ENCODE measurements at regions not wholly inside any gene's neighbourhood (a gene's known extent, or its start where the extent isn't known, plus 50 kb on each side); places are given as distances from the start of the nearest gene placed in this dataset.

DNA sequence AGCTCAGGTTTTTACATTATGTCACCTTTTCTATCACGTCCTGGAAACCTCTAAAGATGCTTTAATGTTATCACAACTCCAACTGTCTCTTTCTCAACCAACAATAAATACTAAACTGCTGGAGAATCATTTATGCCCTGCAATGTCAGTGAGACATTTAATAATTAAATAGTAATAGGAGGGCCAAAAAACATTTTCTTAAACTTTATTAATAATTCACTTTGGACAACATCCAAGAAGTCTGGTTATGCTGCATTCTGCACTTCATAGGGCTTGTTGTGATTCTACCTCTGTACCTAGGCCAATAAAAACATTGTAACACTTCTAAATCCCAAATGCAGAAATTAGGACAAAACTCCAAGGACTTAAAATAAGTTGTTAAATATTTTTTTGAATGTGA is 420.4 kb upstream of the LRRTM1 start:
- ATAC-seq (ENCODE audit: poor library complexity) (no peak), DNase-seq (no peak)
- H3K36me3 ChIP-seq (ENCODE audit: insufficient read depth, low read length) = no peaks in the 10 kb centered on the region
- TF ChIP-seq, protein P1, sequence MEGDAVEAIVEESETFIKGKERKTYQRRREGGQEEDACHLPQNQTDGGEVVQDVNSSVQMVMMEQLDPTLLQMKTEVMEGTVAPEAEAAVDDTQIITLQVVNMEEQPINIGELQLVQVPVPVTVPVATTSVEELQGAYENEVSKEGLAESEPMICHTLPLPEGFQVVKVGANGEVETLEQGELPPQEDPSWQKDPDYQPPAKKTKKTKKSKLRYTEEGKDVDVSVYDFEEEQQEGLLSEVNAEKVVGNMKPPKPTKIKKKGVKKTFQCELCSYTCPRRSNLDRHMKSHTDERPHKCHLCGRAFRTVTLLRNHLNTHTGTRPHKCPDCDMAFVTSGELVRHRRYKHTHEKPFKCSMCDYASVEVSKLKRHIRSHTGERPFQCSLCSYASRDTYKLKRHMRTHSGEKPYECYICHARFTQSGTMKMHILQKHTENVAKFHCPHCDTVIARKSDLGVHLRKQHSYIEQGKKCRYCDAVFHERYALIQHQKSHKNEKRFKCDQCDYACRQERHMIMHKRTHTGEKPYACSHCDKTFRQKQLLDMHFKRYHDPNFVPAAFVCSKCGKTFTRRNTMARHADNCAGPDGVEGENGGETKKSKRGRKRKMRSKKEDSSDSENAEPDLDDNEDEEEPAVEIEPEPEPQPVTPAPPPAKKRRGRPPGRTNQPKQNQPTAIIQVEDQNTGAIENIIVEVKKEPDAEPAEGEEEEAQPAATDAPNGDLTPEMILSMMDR (IDR thresholded peaks at IDR 0.05) = no peak
- no peak overlapping the region for H3K4me3 Mint-ChIP-seq
- H3K27me3 ChIP-seq (ENCODE audit: control insufficient read depth in 1 of 2, insufficient read depth in 2 of 2, low read length in 2 of 2) = no peaks in the 10 kb centered on the region
- H3K9me3 Mint-ChIP-seq = peaks cover under 1% of the 10 kb centered on the region
- no peak overlapping the region for H3K4me3 ChIP-seq (ENCODE audit: low read length)
- ChIA-PET CTCF (no interaction called here), POLR2A (no interaction called here)
- intact Hi-C loops (cut with DNase I, micrococcal nuclease) = no loop called here
- H3K4me1 ChIP-seq (ENCODE audit: insufficient read depth, low read length) = no peaks in the 10 kb centered on the region
- H3K36me3 Mint-ChIP-seq (ENCODE audit: low read depth) = no peaks in the 10 kb centered on the region
- H3K9me3 ChIP-seq (ENCODE audit: control insufficient read depth in 1 of 2, insufficient read depth in 1 of 2, low read length in 2 of 2) = peaks cover 0 to 15% of the 10 kb centered on the region in 2 experiments
- H3K27me3 Mint-ChIP-seq = no peaks in the 10 kb centered on the region
- no peaks in the 10 kb centered on the region for H3K4me1 Mint-ChIP-seq (ENCODE audit: low read depth)
- no peak overlapping the region for H3K27ac ChIP-seq (ENCODE audit: low read depth in 1 of 2, low read length in 2 of 2)
- H3K27ac Mint-ChIP-seq = no peak overlapping the region

DNA sequence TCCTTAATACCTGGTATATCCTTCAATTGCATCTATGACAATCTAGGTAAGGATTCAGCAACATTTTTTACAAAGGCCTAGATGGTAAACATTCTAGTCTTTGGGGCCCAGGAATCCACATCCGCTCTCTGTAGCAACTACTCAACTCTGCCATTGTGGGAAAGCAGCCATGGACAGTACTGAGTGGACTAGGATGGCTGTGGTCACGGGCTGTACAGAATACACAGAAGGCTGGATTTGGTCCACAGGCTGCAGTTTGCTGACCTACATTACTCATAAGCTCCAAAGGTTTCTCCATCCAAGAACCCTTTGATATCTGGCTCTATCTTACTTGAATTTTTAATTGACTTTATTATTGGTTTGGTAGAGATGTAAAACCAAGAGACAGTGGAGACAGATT is 418.3 kb upstream of the LRRTM1 start:
- TF ChIP-seq, protein P1 (IDR thresholded peaks at IDR 0.05) = no peak
- H3K36me3 ChIP-seq (ENCODE audit: insufficient read depth, low read length) = no peaks in the 10 kb centered on the region
- no peak overlapping the region for H3K4me3 Mint-ChIP-seq
- no peak overlapping the region for H3K4me3 ChIP-seq (ENCODE audit: low read length)
- no peaks in the 10 kb centered on the region for H3K27me3 Mint-ChIP-seq
- peaks cover 0 to 19% of the 10 kb centered on the region in 2 experiments for H3K9me3 ChIP-seq (ENCODE audit: control insufficient read depth in 1 of 2, insufficient read depth in 1 of 2, low read length in 2 of 2)
- no peaks in the 10 kb centered on the region for H3K27me3 ChIP-seq (ENCODE audit: control insufficient read depth in 1 of 2, insufficient read depth in 2 of 2, low read length in 2 of 2)
- DNase-seq (no peak), ATAC-seq (ENCODE audit: poor library complexity) (no peak)
- no peak overlapping the region for H3K27ac ChIP-seq (ENCODE audit: low read depth in 1 of 2, low read length in 2 of 2)
- POLR2A ChIA-PET = no interaction called here
- intact Hi-C loops (cut with DNase I, micrococcal nuclease) = no loop called here
- no peaks in the 10 kb centered on the region for H3K9me3 Mint-ChIP-seq
- H3K4me1 ChIP-seq (ENCODE audit: insufficient read depth, low read length) = no peaks in the 10 kb centered on the region
- CTCF ChIA-PET = no interaction called here
- H3K27ac Mint-ChIP-seq = no peak overlapping the region
- H3K4me1 Mint-ChIP-seq (ENCODE audit: low read depth) = no peaks in the 10 kb centered on the region
- H3K36me3 Mint-ChIP-seq (ENCODE audit: low read depth) = no peaks in the 10 kb centered on the region

DNA sequence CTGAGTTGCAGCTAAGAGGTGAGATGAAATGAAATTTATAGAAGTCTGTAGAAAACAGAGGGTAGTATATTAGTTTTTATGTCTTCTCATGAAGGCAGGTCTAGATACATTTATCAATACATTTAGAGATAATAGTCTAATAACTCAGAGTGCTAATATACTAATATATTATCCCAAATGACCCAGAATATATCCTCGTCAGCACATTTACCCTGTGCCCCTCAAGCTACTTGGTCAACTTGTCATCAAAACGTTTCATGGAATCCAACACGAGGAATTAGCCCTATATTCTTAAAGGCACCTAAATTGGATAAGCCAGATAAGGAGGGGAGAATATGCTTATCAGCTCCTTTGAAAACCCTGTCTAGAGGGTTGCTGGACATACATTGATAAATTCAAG is 415.1 kb upstream of the LRRTM1 start:
- H3K36me3 ChIP-seq (ENCODE audit: insufficient read depth, low read length) = no peaks in the 10 kb centered on the region

More for the DNA sequence above, 415.1 kb upstream of the LRRTM1 start:
- no peaks in the 10 kb centered on the region for H3K4me1 Mint-ChIP-seq (ENCODE audit: low read depth)
- H3K9me3 Mint-ChIP-seq = no peaks in the 10 kb centered on the region
- TF ChIP-seq, protein P1 (IDR thresholded peaks at IDR 0.05) = no peak
- H3K27me3 Mint-ChIP-seq = no peaks in the 10 kb centered on the region
- no peak overlapping the region for H3K27ac Mint-ChIP-seq
- intact Hi-C loops (cut with DNase I, micrococcal nuclease) = no loop called here
- Histone ChIP-seq H3K9me3 (ENCODE audit: control insufficient read depth in 1 of 2, insufficient read depth in 1 of 2, low read length in 2 of 2) (peaks cover 0 to 14% of the 10 kb centered on the region in 2 experiments), H3K27me3 (ENCODE audit: control insufficient read depth in 1 of 2, insufficient read depth in 2 of 2, low read length in 2 of 2) (no peaks in the 10 kb centered on the region), H3K4me3 (ENCODE audit: low read length) (no peak overlapping the region), H3K4me1 (ENCODE audit: insufficient read depth, low read length) (no peaks in the 10 kb centered on the region), H3K27ac (ENCODE audit: low read depth in 1 of 2, low read length in 2 of 2) (no peak overlapping the region)
- no peaks in the 10 kb centered on the region for H3K36me3 Mint-ChIP-seq (ENCODE audit: low read depth)
- CTCF ChIA-PET = no interaction called here
- ATAC-seq (ENCODE audit: poor library complexity) (no peak), DNase-seq (no peak)
- no peak overlapping the region for H3K4me3 Mint-ChIP-seq
- POLR2A ChIA-PET = no interaction called here
